Thymus (tissue), 11 donors: ENCODE measurements at regions not wholly inside any gene's neighbourhood (a gene's known extent, or its start where the extent isn't known, plus 50 kb on each side); places are given as distances from the start of the nearest gene placed in this dataset.

Source experiments
- DNase-seq, 9 donors: peaks; one replicate each; pipeline ENCODE4 v3.0.0-alpha.2; 2013; ENCODE audit warnings: low spot score in 9 of 9, low read depth in 6 of 9, missing footprints in 1 of 9
- H3K27ac ChIP-seq, 2 donors: one replicate each; pipeline ENCODE4 v1.5.1; 2013; ENCODE audit warnings: control low read depth in 1 of 2, low read depth in 1 of 2, low read length in 1 of 2, mild to moderate bottlenecking in 1 of 2, moderate library complexity in 1 of 2
- H3K27me3 ChIP-seq, 2 donors: one replicate each; pipeline ENCODE4 v1.5.1; 2013; ENCODE audit warnings: low read length in 1 of 2; ENCODE audit not compliant: control insufficient read depth in 2 of 2, insufficient read depth in 1 of 2
- H3K36me3 ChIP-seq, 2 donors: one replicate each; pipeline ENCODE4 v1.5.1; 2013; ENCODE audit warnings: low read length in 1 of 2, mild to moderate bottlenecking in 1 of 2, moderate library complexity in 1 of 2; ENCODE audit not compliant: control insufficient read depth in 2 of 2, insufficient read depth in 2 of 2
- H3K4me1 ChIP-seq, 2 donors: one replicate each; pipeline ENCODE4 v1.5.1; 2013; ENCODE audit warnings: low read length in 2 of 2; ENCODE audit not compliant: control insufficient read depth in 2 of 2, insufficient read depth in 2 of 2
- H3K4me3 ChIP-seq, 2 donors: one replicate each; pipeline ENCODE4 v1.5.1; 2013; ENCODE audit warnings: low read length in 2 of 2, control low read depth in 1 of 2, mild to moderate bottlenecking in 1 of 2
- H3K9me3 ChIP-seq, 2 donors: one replicate each; pipeline ENCODE4 v1.5.1; 2013; ENCODE audit warnings: low read length in 1 of 2, mild to moderate bottlenecking in 1 of 2; ENCODE audit not compliant: control insufficient read depth in 2 of 2, insufficient read depth in 1 of 2
- WGBS: extraction: QIAGEN DNeasy Blood & Tissue Kit; methylation state at CpG from one replicate; pipeline ENCODE4 v1.1.7; 2013; 5-methylcytosine and 5-hydroxymethylcytosine counted together
- donor health status: healthy.

DNA sequence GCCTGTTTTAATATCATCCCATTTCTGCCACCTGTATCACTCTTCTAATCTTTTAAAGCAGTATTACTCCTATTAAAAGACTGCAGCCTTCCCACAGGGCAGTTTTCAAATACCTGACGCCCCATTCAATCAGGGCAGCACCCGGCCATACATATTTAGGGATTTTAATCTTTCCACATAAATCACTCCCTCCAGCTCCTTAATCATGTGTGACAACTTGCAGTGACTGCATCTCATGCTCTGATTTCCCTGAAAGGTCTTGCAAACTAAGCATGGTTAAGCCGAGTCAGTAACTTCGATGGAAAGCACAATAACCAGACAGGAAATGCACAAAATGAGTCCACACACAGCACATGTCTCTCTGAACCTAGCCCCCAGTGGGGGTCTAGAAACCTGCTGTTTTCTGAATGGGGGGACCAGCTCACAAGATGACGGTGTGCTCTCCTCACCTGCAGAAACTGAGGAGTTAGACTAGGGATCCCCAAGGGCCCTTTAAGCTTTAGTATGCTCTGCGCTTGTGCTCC lies 116.9 kb upstream of the CREB1 start:
- no peaks in the 10 kb centered on the region for H3K9me3 ChIP-seq
- 85% methylated on average over 6 of the region's 6 CpGs for WGBS
- H3K4me1 ChIP-seq = no peaks in the 10 kb centered on the region
- no peak overlapping the region for H3K27ac ChIP-seq
- no peaks in the 10 kb centered on the region for H3K27me3 ChIP-seq
- H3K36me3 ChIP-seq = no peaks in the 10 kb centered on the region
- no peak overlapping the region for H3K4me3 ChIP-seq
- no peak for DNase-seq

- Histone ChIP-seq H3K36me3 (no peaks in the 10 kb centered on the region), H3K27ac (no peak overlapping the region), H3K4me3 (no peak overlapping the region), H3K9me3 (no peaks in the 10 kb centered on the region), H3K27me3 (no peaks in the 10 kb centered on the region), H3K4me1 (no peaks in the 10 kb centered on the region)
- WGBS = 98% methylated on average over 5 of the region's 5 CpGs
- DNase-seq = no peak
Observed at GRCh38 chr2:207413376-207413907, 116.3 kb upstream of the CREB1 start.

DNA sequence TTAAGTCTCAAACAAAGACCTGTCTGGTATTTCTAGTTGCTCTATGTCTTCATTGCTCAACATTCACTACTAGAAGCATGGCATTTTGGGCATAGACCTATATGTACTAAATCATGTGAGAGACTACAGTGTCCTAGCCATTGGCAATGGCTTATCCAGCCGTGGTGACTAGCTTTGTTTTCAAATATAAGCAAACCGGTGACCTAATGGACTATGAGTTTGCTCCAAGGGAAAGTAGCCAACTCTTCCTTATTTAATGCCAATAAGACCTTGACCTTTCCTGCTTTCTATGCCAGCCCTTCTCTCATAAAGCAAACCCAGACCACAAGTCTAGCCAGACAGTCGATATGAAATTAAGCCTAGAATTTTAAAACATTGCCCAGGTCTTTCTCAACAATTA lies 113.7 kb upstream of the CREB1 start:
- Histone ChIP-seq H3K9me3 (no peaks in the 10 kb centered on the region), H3K36me3 (no peaks in the 10 kb centered on the region), H3K27ac (no peak overlapping the region), H3K4me3 (no peak overlapping the region), H3K27me3 (no peaks in the 10 kb centered on the region), H3K4me1 (no peaks in the 10 kb centered on the region)
- DNase-seq = no peak
- whole genome bisulfite sequencing = 98% methylated on average over 3 of the region's 3 CpGs

- Histone ChIP-seq H3K36me3 (no peaks in the 10 kb centered on the region), H3K27me3 (no peaks in the 10 kb centered on the region), H3K4me3 (no peak overlapping the region), H3K4me1 (no peaks in the 10 kb centered on the region), H3K9me3 (no peaks in the 10 kb centered on the region), H3K27ac (no peak overlapping the region)
- no peak for DNase-seq
- 98% methylated on average over 2 of the region's 2 CpGs for WGBS
Observed at GRCh38 chr2:207416900-207417299, 112.9 kb upstream of the CREB1 start.

- no peak for DNase-seq
- Histone ChIP-seq H3K4me3 (no peak overlapping the region), H3K36me3 (no peaks in the 10 kb centered on the region), H3K27ac (no peak overlapping the region), H3K27me3 (no peaks in the 10 kb centered on the region), H3K4me1 (no peaks in the 10 kb centered on the region), H3K9me3 (no peaks in the 10 kb centered on the region)
- WGBS = 91% methylated on average over 3 of the region's 3 CpGs
Observed at GRCh38 chr2:207417301-207417718, 112.5 kb upstream of the CREB1 start.

DNA sequence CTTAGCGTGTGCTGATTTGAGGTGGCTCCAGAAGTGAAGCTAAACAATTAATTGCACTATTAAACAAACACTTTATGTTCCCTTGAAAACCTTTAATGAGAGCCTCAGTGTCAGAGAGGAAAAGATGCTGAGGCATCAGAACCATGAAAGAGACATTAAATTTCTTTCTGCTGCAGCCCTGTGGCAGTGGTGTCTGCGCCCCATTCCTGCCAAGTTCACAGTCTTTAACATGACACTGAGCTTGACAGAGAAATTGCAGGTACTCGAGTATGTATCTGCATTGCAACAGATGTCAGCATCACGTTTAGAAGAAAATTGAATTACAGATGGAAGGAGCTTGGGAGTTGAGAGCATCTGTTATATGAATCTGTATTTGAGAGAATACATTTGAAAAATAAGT lies 111.3 kb upstream of the CREB1 start:
- WGBS = 83% methylated on average over 4 of the region's 4 CpGs
- H3K4me1 ChIP-seq = no peaks in the 10 kb centered on the region
- H3K4me3 ChIP-seq = no peak overlapping the region
- no peak for DNase-seq
- no peak overlapping the region for H3K27ac ChIP-seq
- no peaks in the 10 kb centered on the region for H3K27me3 ChIP-seq
- no peaks in the 10 kb centered on the region for H3K36me3 ChIP-seq
- no peaks in the 10 kb centered on the region for H3K9me3 ChIP-seq

GRCh38 chr2:207419331-207419730 lies 110.4 kb upstream of the CREB1 start:
- no peak overlapping the region for H3K27ac ChIP-seq
- H3K36me3 ChIP-seq = no peaks in the 10 kb centered on the region
- H3K27me3 ChIP-seq = no peaks in the 10 kb centered on the region
- no peak for DNase-seq
- H3K4me3 ChIP-seq = no peak overlapping the region
- WGBS = 98% methylated on average over 4 of the region's 4 CpGs
- no peaks in the 10 kb centered on the region for H3K9me3 ChIP-seq
- no peaks in the 10 kb centered on the region for H3K4me1 ChIP-seq

- Histone ChIP-seq H3K9me3 (no peaks in the 10 kb centered on the region), H3K4me1 (no peaks in the 10 kb centered on the region), H3K27ac (no peak overlapping the region), H3K27me3 (no peaks in the 10 kb centered on the region), H3K4me3 (no peak overlapping the region), H3K36me3 (no peaks in the 10 kb centered on the region)
- 98% methylated on average over 12 of the region's 12 CpGs for WGBS
- no peak for DNase-seq
Observed at GRCh38 chr2:207421671-207422070, 108.1 kb upstream of the CREB1 start.

- 94% methylated on average over 3 of the region's 3 CpGs for WGBS
- Histone ChIP-seq H3K9me3 (no peaks in the 10 kb centered on the region), H3K27me3 (no peaks in the 10 kb centered on the region), H3K4me1 (no peaks in the 10 kb centered on the region), H3K36me3 (no peaks in the 10 kb centered on the region), H3K4me3 (no peak overlapping the region), H3K27ac (no peak overlapping the region)
- no peak for DNase-seq
Observed at GRCh38 chr2:207422380-207422779, 107.4 kb upstream of the CREB1 start.

- no peaks in the 10 kb centered on the region for H3K27me3 ChIP-seq
- peak in 3 of 9 donors; percentile 2 to 37 (median 10) for DNase-seq
- H3K36me3 ChIP-seq = no peaks in the 10 kb centered on the region
- no peak overlapping the region for H3K4me3 ChIP-seq
- no peaks in the 10 kb centered on the region for H3K4me1 ChIP-seq
- WGBS = 26% methylated on average over 3 of the region's 3 CpGs
- no peak overlapping the region for H3K27ac ChIP-seq
- H3K9me3 ChIP-seq = no peaks in the 10 kb centered on the region
Observed at GRCh38 chr2:207423886-207424285, 105.9 kb upstream of the CREB1 start.
